Renal pelvis (tissue), 1 donor: ENCODE measurements at regions not wholly inside any gene's neighbourhood (a gene's known extent, or its start where the extent isn't known, plus 50 kb on each side); places are given as distances from the start of the nearest gene placed in this dataset.

Experiments used
- DNase-seq: peaks from one replicate; pipeline ENCODE4 v3.0.0-alpha.2; 2013

DNA sequence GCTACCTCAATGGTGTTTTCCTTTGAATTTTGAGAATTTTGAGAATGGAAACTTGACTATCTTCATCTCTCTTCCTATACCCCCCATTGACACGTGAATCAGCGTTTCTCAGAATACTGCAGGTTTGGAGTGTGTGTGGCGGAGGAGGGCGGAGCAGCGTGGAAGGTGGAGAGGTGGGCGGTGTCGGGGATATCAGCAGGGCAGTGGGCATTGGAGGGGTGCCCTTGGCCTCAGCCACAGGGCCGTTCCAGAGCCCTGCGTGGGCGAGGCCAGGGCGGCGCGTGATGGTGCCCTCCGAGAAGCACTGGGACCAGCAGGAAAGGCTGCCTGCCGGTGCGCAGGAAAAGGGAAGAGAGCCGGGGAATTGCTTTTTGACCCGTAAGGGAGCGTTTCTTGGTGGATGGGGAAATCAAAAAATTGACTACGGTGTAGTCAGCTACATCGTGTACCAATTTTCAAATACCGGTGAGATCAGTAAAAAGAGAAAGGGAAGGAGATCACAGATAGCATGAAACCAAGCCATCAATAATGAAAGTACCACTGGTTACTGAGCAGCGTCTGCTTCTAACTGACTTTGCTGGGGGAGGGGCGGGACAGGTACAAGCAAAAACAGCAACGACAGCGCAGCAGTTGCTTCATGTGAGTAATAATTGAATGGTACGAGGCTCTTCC is 82.7 kb upstream of the DUSP22 start:
- DNase-seq: no peak

DNA sequence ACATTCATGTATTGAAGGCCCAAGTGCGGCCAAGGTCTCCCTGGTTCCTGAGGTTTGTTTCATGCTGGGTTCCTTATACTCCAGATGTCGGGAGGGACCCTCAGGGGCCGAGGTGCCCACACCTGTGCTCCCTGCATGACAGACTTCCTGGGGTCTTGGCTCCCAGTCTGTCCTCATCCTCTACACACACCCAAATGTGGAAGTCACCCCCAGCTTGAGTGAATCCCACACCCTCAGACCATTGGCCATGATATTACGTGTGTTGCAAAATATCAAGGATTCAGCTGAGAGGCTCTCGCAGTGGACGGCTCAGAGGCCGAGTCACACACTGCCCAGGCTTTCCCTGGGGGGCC is 82.2 kb upstream of the DUSP22 start:
- no peak for DNase-seq

DNA sequence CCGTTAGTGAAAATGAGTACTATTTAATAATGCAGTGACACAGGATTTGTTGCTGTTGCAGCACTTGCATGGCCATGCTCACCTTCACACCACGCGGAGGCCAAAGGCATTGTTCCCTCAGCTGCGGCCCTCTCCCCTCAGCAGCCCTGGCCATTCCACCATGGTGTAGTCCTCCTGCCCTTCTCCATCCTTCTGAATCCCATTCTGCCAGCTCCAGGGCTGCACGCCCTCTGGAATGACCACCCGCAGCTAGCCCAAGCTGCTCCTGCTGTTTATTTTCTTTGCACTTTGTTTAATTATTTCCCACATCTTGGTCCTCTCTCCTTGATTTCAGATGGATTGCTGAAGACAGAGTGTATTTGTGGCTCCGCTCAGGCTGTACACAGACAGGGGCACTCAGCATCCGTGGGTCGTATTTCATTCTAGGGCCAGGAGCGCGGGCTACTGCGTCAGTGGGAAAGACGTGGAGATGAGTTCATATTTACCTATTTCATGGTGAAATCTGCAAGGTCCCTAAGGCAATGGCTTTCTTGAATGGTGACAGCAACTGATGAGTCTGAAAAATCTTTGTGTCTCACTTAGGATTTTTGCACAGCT is 81.4 kb upstream of the DUSP22 start:
- DNase-seq: no peak

DNA sequence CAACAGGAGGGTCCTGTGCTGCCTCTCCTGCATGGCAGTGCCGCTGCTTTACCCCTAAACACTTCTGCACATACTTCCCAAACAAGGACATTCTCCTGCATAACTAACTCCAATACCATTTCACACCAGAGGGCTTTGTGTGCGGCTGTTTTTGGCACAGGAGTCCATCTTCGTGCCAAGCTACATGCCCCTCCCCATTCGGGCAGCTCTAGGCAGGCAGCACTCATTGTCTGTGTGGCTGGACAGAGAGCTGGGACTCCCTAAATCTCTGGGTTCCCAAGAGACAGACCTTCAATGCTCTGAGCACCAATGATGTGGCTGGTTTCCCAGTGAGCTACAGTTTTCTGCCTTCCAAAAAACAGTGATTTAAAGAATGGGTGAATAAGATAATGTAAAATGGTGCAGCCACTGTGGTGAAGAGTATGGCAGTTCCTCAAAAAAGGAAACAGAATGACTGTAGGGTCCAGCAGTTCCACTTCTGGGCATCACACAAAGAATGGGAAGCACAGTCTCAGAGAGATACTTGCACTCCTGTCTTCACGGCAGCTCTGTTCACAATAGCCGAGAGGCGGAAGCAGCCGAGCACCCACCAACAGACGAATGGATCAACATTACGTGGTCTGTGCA is 80.3 kb upstream of the DUSP22 start:
- DNase-seq: no peak

DNA sequence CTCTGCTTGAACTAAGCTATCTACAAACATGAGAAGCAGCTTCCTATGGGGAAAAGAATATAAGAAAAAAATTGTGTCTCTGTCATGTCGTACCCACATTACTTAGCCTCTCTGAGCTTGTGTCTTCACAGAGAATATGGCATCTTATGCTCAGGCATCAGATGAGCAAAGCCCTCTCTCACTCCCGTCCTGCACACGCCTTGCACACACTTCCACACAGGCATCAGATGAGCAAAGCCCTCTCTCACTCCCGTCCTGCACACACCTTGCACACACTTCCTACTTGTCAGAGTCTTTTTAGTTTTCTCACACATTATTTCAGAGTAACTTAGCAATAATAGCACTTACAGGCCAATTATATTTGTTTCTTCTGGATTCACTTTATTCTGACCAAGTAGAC is 79.0 kb upstream of the DUSP22 start:
- no peak for DNase-seq

DNA sequence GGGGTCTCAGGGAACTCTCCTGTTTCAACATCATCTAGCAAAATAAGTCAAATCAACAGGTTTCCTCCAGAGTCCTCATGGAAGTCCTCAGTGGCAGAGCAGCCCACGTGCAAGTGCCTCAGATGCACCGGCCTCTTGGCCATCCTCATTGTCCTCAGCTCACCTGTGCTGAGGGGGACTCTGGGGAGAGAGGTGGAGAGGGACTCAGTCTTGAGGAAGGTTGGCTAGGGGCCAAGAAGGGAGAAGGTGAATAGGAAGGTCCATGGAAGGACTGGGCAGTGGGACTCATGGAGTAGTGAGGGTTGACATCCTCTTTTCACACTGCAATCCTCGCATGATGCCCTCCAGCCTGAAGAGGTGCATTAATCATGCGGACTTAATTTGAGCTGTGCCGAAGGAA is 77.9 kb upstream of the DUSP22 start:
- DNase-seq: no peak

DNA sequence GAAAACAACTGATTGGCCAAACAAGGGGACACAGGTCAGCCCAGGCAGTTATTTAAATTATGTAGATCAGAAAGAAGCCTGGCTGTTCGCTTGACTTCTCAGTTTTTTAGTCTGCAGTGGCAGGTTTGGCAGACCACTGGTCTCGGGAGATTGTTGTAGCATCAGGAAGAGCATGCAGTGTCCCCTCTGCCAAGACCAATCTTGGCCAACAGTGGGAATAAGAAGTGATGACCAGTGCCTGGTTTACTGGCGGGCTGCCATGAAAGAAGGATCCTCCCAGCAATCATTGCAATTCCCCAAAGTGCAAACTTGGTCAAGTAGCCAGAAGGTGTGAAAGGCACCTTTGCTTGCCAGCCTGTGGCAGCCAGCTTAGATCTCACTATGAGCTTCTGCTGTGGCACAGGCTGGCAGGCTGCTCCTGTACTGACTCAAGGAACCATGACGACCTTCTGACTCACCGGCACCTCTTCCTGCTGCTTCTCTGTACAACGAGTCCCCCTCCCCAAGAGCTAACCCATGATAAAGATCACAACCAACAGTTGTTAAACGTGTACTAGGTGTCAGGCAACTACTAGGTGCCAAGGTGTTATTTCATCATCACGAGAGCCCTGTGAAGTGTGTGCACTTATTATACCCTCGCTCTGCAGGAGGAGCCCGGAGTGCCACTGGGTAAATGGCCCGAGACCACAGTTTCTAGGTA is 76.8 kb upstream of the DUSP22 start:
- no peak for DNase-seq

DNA sequence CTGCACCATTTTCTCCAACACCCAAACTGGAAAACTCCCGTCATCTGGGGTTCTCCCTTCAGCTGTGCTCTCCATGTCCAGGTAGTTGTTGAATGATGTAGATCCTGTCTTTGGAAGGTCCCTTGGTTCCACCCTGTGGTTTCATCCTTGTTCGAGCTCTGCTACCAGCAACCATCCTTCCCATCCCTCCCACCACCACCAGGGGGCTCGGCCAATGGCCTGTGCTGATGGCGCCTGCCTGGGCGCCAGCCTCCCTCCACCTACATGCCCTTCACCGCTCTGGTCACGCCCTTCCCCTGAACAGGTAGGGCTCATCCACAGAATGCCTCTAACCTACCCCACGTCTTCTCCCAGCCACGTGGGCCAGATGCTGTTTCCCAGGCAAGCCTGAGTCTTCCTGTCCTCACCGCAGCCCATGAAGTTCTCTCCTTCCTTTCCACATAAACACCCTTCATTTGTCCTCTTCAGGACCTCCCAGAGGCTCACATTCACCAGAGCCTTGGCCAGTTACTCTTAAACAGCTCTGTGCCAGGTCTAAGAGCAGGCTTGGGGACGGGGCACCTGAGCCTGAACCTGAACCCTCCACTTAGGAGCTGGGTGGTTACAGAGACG is 75.1 kb upstream of the DUSP22 start:
- no peak for DNase-seq

DNA sequence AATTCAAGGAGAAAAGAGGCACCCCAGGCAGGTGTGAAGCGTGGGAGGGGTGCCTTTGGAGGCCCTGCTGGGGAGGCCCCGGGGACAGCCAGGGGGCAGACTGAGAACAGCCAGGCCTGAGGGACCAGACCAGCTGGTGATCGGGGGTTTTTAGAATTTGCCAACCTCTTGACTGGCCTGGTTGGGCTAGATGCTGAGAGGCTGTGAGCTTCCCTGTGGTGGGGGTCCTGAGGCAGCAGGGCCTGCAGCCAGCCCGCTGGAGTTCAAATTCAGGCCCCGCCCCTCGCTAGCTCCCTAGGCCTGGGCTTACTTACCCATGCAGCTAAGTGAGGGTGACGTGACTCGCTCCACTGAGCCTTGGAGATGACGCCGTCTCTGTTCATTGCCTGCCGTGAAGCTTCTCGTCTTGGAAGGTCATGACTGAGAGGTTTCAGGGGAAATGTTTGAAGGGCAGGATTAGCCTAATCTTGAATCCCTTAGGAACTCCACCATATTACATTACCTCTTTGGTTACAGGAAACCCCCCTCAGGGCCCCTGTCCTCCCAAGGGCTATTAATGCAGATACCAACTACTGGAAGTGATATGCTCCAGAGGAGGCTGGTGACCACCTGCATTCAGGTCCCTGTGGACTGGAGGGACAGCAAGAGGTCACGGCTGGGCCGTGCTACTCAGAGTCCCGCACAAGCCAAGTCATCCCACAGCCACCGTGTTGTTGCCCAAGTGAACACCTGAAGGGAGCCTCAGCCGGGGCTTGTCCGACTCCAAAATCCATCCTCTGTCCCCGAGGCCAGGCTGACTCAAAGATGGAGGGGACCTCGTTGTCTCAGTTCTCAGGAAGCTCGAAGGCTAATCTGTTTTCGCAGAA is 73.9 kb upstream of the DUSP22 start:
- peak; percentile 37 for DNase-seq

DNA sequence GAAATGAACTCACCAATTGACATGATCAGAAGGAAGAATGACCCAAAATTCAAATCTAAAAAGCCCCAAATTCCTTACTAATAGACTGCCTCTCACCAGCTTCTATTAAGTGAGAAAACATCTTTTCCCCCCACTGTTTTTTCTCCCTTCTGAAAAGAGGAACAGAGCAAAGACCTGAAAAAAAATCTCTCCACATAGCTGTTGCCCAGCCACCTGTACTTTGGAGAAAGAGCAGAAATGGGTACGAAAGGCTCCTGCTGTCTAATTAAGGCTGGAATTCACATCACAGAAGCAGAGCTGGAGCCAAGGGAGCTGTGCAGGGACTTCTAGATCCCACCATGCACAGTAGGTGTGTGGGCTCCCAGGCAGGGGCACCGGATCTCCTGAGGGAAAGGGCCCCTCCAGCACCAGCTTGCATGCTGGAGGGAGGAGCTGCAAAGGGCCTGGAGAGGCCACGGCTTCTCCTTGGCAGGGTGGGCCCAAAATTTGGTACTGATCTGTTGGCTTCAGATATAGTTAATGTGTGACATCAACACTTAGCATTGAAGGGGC is 73.2 kb upstream of the DUSP22 start:
- no peak for DNase-seq

DNA sequence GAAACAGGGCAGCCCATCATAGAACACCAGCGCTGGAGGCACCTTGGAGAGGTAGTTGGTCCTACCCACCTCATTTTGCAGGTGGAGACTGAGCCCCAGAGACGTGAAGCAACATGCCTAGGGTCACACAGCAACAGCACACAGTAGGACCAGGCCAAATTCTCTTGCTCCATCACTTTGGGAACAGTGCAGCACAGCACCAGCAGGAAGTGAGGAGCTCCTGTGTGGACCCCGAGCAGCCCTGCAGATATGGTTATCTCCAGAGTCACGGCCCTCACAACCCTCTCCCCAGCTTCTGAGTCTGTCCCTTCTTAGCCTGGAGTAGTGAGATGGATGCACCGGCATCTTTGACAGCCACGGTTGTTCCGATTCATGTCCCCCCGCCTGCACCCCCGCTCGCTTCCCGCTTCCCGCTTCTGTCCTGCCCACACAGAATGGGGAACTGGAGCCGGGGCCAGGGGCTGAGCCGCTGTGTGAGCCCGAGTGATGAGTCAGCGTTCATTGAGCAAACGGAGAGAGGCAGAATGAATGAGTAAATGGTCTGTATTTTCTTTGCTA is 72.6 kb upstream of the DUSP22 start:
- DNase-seq: peak; percentile 52

DNA sequence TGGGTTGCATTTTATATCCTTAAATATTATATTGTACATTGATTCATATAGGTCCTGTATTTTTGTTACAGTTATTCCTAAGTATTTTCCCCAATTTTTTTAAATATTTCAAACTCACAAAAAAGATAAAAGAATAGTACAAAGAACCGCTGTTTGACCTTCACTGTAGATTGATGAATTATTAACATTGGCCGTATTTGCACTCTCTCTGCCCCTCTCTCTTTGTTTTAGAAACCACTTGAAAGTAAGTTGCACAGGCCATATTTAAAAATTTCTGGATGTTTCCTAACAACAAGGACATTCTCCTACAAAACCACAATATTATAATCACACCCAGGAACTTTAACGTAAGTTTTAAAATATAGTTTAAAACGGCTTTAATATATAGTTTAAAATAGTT is 72.0 kb upstream of the DUSP22 start:
- DNase-seq: no peak

DNA sequence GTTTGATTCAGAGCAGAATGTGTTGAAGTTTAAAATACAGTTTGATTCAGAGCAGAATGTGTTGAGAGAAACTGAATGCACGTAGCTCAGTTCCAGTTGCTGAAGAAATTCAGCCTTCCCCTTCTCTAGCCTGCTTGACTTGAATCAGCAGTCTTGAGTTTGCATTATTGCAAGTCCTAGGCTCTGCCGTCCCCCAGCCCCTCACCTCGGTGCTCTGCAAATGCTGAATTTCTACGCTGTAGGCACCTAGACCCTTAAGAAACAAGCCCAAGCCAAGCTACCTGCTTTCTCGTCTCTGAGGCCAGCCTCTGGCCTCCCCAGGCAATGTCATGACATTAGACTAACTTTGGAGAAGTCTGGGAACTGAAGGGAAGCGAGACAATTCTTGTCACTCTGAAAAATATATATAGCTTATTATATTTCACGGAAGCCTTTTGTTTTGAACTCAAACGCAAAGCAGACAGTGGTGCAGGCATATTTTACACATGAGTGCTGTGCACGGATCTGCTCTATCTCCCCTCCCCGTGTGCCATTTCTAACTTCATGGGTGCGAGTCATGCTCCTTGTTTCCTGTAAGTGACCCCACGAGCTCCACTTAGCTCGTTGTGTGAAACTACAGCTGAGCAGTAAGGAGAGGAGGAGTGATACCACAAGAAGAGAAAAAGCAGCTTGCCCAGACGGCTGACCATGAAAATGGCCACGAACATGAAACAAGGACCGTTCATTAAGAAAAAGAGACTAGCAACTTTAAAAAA is 71.4 kb upstream of the DUSP22 start:
- no peak for DNase-seq

DNA sequence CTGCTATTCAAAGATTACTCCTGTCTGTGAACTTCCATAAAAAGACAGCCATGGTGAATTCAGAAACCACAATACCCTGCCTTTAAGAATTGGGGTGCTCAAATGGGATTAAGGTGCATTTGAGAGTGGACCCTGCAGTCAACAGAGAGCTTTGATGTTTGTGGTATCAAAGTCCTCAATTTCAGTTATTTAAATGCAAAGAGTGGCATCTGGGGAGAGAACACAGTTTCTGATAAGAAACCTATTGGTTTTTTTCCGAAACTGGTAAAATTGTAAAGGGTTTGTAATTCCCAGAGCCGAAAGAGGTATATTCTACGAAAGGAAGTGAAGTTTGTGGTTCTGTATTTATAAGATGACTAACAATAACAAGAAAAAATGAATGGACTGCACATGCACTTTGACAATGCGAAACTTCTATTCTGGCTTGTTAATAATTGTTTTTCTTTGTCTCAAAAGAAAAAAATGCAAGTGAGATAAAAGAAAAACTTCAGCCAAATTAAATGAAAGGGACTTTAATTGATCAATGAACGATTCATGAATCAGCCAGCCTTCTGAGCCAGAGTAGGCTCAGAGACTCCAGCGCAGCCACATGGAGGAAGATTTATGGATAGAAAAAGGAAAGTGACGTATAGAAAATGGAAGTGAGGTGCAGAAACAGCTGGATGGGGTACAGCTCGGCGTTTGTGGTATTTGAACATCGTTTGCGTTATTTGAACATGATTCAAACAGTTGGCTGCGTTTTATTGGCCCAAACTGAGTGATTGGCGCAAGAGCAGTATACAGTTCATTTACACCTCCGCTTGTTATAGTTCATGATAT is 70.5 kb upstream of the DUSP22 start:
- no peak for DNase-seq

DNA sequence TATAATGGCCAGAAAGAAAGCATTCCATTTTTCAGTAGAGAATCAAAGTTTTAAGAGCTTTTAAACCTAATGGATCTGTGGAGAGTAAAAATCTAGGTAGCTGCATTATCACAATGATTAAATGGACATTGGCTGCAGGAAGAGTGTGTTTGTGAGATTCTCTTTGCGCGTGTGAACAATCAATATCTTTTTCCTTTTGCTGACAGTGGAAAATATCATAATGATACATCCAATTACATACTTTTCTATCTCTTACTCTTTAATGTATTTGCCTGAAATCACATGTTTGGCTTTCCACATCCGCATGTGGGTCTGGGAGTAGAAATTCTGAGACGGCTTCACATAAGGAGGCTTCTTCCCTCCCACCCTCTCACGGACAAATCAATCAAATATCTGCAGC is 69.8 kb upstream of the DUSP22 start:
- no peak for DNase-seq

DNA sequence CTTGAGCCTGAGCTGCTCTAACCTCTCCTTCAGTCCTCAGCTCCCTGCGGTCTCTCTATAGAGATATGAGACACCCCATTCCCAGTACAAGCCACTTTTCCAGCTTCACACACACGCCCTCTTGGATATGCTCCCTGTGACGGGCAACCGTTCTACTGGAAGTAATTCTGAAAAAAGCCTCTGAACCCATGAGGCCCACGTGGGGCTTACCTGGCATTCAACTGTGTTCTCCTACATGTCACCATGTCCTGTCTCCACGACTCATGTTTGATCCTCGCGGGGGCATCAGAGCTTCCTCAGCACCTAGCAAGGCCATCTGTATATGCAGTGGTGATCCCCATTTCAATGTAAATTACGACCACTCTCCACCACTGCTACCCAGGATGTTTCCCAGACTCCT is 69.2 kb upstream of the DUSP22 start:
- DNase-seq: no peak

DNA sequence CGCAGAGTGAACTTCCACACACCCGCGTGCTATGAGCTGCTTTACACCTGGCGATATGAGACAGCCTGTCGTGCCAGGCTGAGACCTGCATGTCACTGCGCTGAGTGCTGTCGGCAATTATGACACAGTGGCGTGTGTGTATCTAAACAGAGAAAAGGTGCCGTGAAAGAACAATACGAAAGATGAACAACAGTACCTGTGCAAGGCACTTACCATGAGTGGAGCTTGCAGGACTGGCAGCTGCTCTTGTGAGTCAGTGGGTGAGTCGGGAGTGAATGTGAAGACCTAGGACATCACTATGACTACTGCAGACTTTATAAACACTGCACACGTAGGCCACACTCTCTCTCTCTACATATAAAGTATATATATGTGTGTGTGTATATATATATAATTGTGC is 68.5 kb upstream of the DUSP22 start:
- DNase-seq: no peak

DNA sequence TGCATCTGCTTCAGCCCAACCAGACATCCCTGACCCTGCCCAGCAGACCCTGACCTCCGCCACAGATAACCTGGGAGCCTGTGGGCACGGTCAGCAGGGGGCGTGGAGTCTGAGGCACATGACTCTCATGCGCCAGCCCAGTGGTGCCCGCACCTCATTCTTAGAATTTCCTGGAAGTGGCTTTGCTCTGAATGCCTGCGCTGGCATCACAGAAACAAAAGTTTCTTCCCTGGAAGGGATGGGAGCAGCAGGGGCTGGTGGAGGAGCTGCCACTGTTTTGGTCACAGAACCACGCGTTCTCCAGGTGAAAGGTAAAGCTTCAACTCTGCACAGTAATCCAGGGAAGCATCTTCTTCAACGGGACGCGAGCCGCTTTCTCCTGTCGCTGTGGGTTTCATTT is 67.9 kb upstream of the DUSP22 start:
- no peak for DNase-seq

DNA sequence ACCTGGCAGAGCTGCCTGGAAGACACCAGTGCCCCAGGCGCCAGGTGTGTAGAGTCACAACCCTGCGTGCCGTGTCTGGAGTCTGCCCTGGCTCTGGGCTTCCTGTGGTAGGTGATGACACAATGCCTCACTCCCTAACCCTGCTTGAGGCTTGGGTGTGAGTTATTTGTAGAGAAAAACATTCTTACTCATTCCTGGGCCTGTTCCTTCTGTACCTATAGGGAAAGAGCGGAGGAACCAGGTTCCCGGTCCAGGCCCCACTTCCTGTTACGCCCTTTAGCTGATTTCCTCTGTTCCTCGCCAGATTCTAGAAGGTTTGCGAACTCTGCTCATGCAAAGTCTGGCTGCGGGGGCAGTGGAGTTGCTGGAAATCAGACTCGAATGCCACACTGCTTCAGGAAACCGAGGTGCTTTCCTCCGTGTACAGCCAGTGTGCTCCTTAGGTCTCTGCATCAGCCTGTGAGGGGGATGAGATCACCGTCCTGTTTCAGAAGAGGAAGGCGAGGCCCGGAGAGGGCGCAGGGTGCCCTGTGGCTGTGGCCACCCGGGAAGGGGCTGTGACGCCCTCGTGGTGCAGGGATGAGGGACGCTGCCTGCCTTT is 67.1 kb upstream of the DUSP22 start:
- no peak for DNase-seq
